HEK293 (cell line): ENCODE measurements at regions not wholly inside any gene's neighbourhood (a gene's known extent, or its start where the extent isn't known, plus 50 kb on each side); places are given as distances from the start of the nearest gene placed in this dataset.

Experiments
- HOXA7 ChIP-seq: sonication (generic); formaldehyde crosslinking; IDR thresholded peaks from 2 replicates; pipeline ENCODE4 v1.8.1; 2022; ENCODE audit warnings: missing genetic modification reagents, borderline replicate concordance
- KLF1 ChIP-seq: fragments of 450-650 bp; formaldehyde crosslinking; IDR thresholded peaks from 2 replicates; pipeline ENCODE4 v1.5.1; 2016; ENCODE audit warnings: missing biosample characterization, missing genetic modification characterization
- MYNN ChIP-seq: fragments of 450-650 bp; formaldehyde crosslinking; IDR thresholded peaks from 2 replicates; pipeline ENCODE4 v1.5.1; 2016; ENCODE audit warnings: missing biosample characterization, missing genetic modification characterization, borderline replicate concordance
- ZNF133 ChIP-seq: fragments of 450-650 bp; formaldehyde crosslinking; IDR thresholded peaks from 2 replicates; pipeline ENCODE4 v1.5.1; 2016; ENCODE audit warnings: missing biosample characterization, missing genetic modification characterization
- ZNF311 ChIP-seq: fragments of 450-650 bp; formaldehyde crosslinking; IDR thresholded peaks from 2 replicates; pipeline ENCODE4 v1.5.1; 2017; ENCODE audit warnings: missing biosample characterization, missing genetic modification characterization, borderline replicate concordance
- ZNF335 ChIP-seq: fragments of 450-650 bp; formaldehyde crosslinking; conservative IDR thresholded peaks from 2 replicates; pipeline ENCODE4 v1.5.1; 2016; ENCODE audit warnings: missing biosample characterization, missing genetic modification characterization
- ZNF426 ChIP-seq: fragments of 450-650 bp; formaldehyde crosslinking; IDR thresholded peaks from 2 replicates; pipeline ENCODE4 v1.5.1; 2017; ENCODE audit warnings: missing biosample characterization, missing genetic modification characterization, mild to moderate bottlenecking, inconsistent platforms, moderate library complexity
- ZNF561 ChIP-seq: fragments of 450-650 bp; IDR thresholded peaks from 2 replicates; pipeline ENCODE4 v1.5.1; 2018; ENCODE audit warnings: missing biosample characterization, missing genetic modification characterization, borderline replicate concordance
- ZNF623 ChIP-seq: fragments of 450-650 bp; formaldehyde crosslinking; IDR thresholded peaks from 2 replicates; pipeline ENCODE4 v1.5.1; 2016; ENCODE audit warnings: missing biosample characterization, missing genetic modification characterization
- ZNF629 ChIP-seq: fragments of 450-650 bp; formaldehyde crosslinking; IDR thresholded peaks from 2 replicates; pipeline ENCODE4 v1.5.1; 2017; ENCODE audit warnings: missing biosample characterization, missing genetic modification characterization
- ZNF677 ChIP-seq: fragments of 450-650 bp; IDR thresholded peaks from 2 replicates; pipeline ENCODE4 v1.5.0; 2018; ENCODE audit warnings: missing biosample characterization, mild to moderate bottlenecking, missing genetic modification characterization, moderate library complexity
- TF ChIP-seq, protein P1 (sequence below): fragments of 450-650 bp; formaldehyde crosslinking; IDR thresholded peaks from 2 replicates; pipeline ENCODE4 v1.5.1; 2016; ENCODE audit warnings: missing biosample characterization, missing genetic modification characterization

DNA sequence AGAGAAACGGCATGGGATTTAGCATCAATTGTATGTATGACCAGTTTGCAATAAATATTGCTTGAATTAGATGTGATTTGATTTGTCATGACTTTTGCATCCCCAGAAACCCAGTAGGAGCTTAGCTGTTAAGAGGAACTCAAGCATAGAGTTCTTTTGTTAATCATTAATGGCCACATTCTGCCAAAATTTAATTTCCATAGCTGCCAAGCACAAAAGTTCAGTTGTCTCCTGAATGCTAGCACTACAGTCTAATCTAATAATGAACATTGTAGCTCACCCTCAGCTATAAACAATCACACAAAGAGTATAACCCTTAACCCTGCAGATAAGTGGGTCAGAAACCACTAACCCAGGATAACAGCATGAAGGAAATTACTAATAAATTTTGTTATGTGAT is 169.8 kb upstream of the GRAMD2B start:
- TF ChIP-seq, protein P1, sequence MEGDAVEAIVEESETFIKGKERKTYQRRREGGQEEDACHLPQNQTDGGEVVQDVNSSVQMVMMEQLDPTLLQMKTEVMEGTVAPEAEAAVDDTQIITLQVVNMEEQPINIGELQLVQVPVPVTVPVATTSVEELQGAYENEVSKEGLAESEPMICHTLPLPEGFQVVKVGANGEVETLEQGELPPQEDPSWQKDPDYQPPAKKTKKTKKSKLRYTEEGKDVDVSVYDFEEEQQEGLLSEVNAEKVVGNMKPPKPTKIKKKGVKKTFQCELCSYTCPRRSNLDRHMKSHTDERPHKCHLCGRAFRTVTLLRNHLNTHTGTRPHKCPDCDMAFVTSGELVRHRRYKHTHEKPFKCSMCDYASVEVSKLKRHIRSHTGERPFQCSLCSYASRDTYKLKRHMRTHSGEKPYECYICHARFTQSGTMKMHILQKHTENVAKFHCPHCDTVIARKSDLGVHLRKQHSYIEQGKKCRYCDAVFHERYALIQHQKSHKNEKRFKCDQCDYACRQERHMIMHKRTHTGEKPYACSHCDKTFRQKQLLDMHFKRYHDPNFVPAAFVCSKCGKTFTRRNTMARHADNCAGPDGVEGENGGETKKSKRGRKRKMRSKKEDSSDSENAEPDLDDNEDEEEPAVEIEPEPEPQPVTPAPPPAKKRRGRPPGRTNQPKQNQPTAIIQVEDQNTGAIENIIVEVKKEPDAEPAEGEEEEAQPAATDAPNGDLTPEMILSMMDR: no peak
- TF ChIP-seq ZNF677 (tag by site-specific recombination) (no peak), HOXA7 (CRISPR knock-in tag) (no peak), ZNF426 (tag by site-specific recombination) (no peak), ZNF335 (no peak), ZNF311 (tag by site-specific recombination) (no peak), ZNF133 (tag by site-specific recombination) (no peak), ZNF561 (no peak), ZNF629 (tag by site-specific recombination) (no peak), KLF1 (tag by site-specific recombination) (no peak), MYNN (no peak), ZNF623 (tag by site-specific recombination) (no peak)
